ENCODE measurements at regions not wholly inside any gene's neighbourhood (a gene's known extent, or its start where the extent isn't known, plus 50 kb on each side); places are given as distances from the start of the nearest gene placed in this dataset.

- TF ChIP-seq MAX (IDR thresholded peaks at IDR 0.05; ENCODE audit: low read depth, low read length) = no peak
- TF ChIP-seq, protein P1, sequence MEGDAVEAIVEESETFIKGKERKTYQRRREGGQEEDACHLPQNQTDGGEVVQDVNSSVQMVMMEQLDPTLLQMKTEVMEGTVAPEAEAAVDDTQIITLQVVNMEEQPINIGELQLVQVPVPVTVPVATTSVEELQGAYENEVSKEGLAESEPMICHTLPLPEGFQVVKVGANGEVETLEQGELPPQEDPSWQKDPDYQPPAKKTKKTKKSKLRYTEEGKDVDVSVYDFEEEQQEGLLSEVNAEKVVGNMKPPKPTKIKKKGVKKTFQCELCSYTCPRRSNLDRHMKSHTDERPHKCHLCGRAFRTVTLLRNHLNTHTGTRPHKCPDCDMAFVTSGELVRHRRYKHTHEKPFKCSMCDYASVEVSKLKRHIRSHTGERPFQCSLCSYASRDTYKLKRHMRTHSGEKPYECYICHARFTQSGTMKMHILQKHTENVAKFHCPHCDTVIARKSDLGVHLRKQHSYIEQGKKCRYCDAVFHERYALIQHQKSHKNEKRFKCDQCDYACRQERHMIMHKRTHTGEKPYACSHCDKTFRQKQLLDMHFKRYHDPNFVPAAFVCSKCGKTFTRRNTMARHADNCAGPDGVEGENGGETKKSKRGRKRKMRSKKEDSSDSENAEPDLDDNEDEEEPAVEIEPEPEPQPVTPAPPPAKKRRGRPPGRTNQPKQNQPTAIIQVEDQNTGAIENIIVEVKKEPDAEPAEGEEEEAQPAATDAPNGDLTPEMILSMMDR (IDR thresholded peaks at IDR 0.05; ENCODE audit: low read depth, low read length) = no peak
Observed at GRCh38 chr6:126867641-126868040, 250.8 kb upstream of the RSPO3 start.

All from NB4 (cell line).